HAP-1 (cell line): ENCODE measurements at regions not wholly inside any gene's neighbourhood (a gene's known extent, or its start where the extent isn't known, plus 50 kb on each side); places are given as distances from the start of the nearest gene placed in this dataset.

Experiments
- DNase-seq, 2 experiments: peaks; one replicate each; pipeline ENCODE4 v3.0.0-alpha.2; 2016 to 2020; ENCODE audit warnings: low spot score in 2 of 2
- H3K27me3 ChIP-seq: fragments of 250-450 bp; sonication (Bioruptor Pico); 2 replicates; pipeline ENCODE4 v1.5.1; 2020; ENCODE audit warnings: low read depth, mild to moderate bottlenecking, moderate library complexity
- H3K36me3 ChIP-seq: fragments of 250-450 bp; sonication (Bioruptor Pico); replicated peaks from 2 replicates; pipeline ENCODE4 v1.5.1; 2020; ENCODE audit warnings: mild to moderate bottlenecking
- H3K4me1 ChIP-seq: fragments of 250-450 bp; sonication (Bioruptor Pico); 2 replicates; pipeline ENCODE4 v1.5.1; 2020; ENCODE audit warnings: mild to moderate bottlenecking
- H3K4me3 ChIP-seq: fragments of 250-450 bp; sonication (Bioruptor Pico); 2 replicates; pipeline ENCODE4 v1.5.1; 2020; ENCODE audit warnings: mild to moderate bottlenecking, moderate library complexity
- H3K9me3 ChIP-seq: fragments of 250-450 bp; sonication (Bioruptor Pico); 2 replicates; pipeline ENCODE4 v1.5.1; 2020; ENCODE audit warnings: mild to moderate bottlenecking, moderate library complexity
- in situ Hi-C: fragments of 300-500 bp; cut with MboI; formaldehyde crosslinking; loops from 3 replicates; pipeline ENCODE4 v1.14.3; 2020; ENCODE audit warnings: low sequenced_read_pairs, inconsistent platforms, mixed read lengths

DNA sequence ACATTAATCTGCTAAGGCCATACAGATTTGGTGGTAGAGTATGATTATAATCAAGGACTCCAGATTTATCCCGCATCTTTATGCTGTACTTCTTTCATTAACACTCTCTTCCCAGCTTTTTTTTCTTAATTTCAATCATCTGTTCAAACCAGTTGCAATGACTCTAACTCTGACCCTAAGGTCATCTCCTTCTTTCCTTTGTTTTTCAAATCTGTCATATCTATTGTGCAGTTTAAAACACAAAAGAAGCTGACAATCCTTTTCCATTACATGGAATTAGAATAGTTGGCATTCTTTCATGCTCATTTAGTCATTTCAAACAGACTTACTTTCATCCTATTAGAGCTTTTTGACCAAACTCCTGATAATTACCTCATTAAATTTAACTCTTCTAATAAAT is 53.6 kb upstream of the GRM5 start:
- Histone ChIP-seq H3K4me1 (no peaks in the 10 kb centered on the region), H3K4me3 (no peak overlapping the region), H3K36me3 (no peaks in the 10 kb centered on the region), H3K9me3 (no peaks in the 10 kb centered on the region), H3K27me3 (no peaks in the 10 kb centered on the region)
- in situ Hi-C loops = no loop called here
- peak in 1 of 2 experiments; percentile 17 for DNase-seq

DNA sequence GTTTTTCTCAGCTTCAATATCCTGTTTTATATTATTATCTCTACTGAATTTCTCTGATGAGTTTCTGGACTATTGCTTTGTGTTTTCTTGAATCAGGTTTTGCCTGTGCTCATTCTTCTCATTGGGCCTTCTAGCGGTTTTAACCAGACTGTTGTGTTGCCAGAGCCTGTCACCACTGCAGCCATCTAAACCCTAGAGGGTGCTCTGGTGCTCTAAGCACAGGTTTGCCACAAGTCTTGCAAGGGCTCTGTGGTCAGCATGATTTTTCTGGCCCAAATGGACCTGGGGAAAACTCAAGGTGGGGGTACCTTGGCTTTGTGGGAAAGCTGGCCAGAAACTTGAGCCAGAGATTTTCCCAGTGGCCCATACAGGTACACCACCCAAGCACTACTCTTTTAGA is 52.4 kb upstream of the TYR start:
- Histone ChIP-seq H3K4me1 (no peaks in the 10 kb centered on the region), H3K9me3 (no peaks in the 10 kb centered on the region), H3K4me3 (no peak overlapping the region), H3K36me3 (no peaks in the 10 kb centered on the region), H3K27me3 (no peaks in the 10 kb centered on the region)
- in situ Hi-C loops = no loop called here
- no peak for DNase-seq
